Common myeloid progenitor, CD34-positive (primary cell): ENCODE measurements at regions not wholly inside any gene's neighbourhood (a gene's known extent, or its start where the extent isn't known, plus 50 kb on each side); places are given as distances from the start of the nearest gene placed in this dataset.

Experiments
- CTCF ChIA-PET: fragments of 350-600 bp; sonication (Branson Sonifier 250); formaldehyde crosslinking; loops from one replicate; lab custom pipeline; 2021; ENCODE audit warnings: antibody characterized with exemption; lab: Charles Lee
- POLR2A ChIA-PET: fragments of 350-600 bp; sonication (Branson Sonifier 250); formaldehyde crosslinking; loops from one replicate; lab custom pipeline; 2021; ENCODE audit warnings: antibody characterized with exemption; lab: Charles Lee
- DNase-seq, 3 donors: peaks; one replicate each; pipeline versions ENCODE4 v3.0.0 to v3.0.0-alpha.2; 2013
- H3K27ac ChIP-seq, 2 experiments: 1 replicate in 1 of 2; 2 replicates in 1 of 2; pipeline ENCODE4 v1.7.0; 2013; ENCODE audit warnings: inconsistent platforms in 2 of 2, low read length in 2 of 2, mild to moderate bottlenecking in 2 of 2, low read depth in 1 of 2, moderate library complexity in 1 of 2; ENCODE audit not compliant: severe bottlenecking in 2 of 2, insufficient read depth in 1 of 2, poor library complexity in 1 of 2
- H3K27me3 ChIP-seq, 5 experiments: replicated peaks in 2 of 5; 1 replicate in 3 of 5; 2 replicates in 2 of 5; pipeline versions ENCODE4 v1.6.1 to v1.7.0; 2013; ENCODE audit warnings: low read length in 4 of 5, mild to moderate bottlenecking in 2 of 5, moderate library complexity in 2 of 5, inconsistent platforms in 1 of 5; ENCODE audit not compliant: insufficient read depth in 5 of 5, control insufficient read depth in 4 of 5
- H3K36me3 ChIP-seq, 4 experiments: 1 replicate in 2 of 4; 2 replicates in 2 of 4; pipeline versions ENCODE4 v1.6.1 to v1.7.0; 2013; ENCODE audit warnings: low read length in 3 of 4, control low read depth in 1 of 4, mild to moderate bottlenecking in 1 of 4; ENCODE audit not compliant: control insufficient read depth in 4 of 4, insufficient read depth in 4 of 4
- H3K4me1 ChIP-seq, 4 experiments: 1 replicate in 3 of 4; 2 replicates in 1 of 4; pipeline versions ENCODE4 v1.6.1 to v1.7.1; 2013; ENCODE audit warnings: low read length in 3 of 4, mild to moderate bottlenecking in 3 of 4, control low read depth in 1 of 4, inconsistent platforms in 1 of 4, moderate library complexity in 1 of 4; ENCODE audit not compliant: control insufficient read depth in 4 of 4, insufficient read depth in 4 of 4; ENCODE audit errors: control extremely low read depth in 1 of 4
- H3K4me3 ChIP-seq, 7 experiments: 1 replicate in 4 of 7; 2 replicates in 3 of 7; pipeline versions ENCODE4 v1.5.1 to v1.7.0; 2013; ENCODE audit warnings: mild to moderate bottlenecking in 7 of 7, low read length in 6 of 7, moderate library complexity in 6 of 7, inconsistent platforms in 2 of 7, low read depth in 2 of 7, control low read depth in 1 of 7; ENCODE audit not compliant: insufficient read depth in 4 of 7, control insufficient read depth in 1 of 7; ENCODE audit errors: extremely low read depth in 1 of 7
- H3K9me3 ChIP-seq, 5 experiments: 1 replicate in 4 of 5; 2 replicates in 1 of 5; pipeline versions ENCODE4 v1.6.1 to v1.7.1; 2013; ENCODE audit warnings: low read length in 4 of 5, mild to moderate bottlenecking in 2 of 5, inconsistent platforms in 1 of 5, low read depth in 1 of 5, moderate library complexity in 1 of 5; ENCODE audit not compliant: control insufficient read depth in 4 of 5, insufficient read depth in 2 of 5; ENCODE audit errors: control extremely low read depth in 1 of 5
- WGBS: methylation state at CpG from one replicate; pipeline ENCODE4 v1.1.5; 2013; ENCODE audit not compliant: insufficient coverage; 5-methylcytosine and 5-hydroxymethylcytosine counted together

DNA sequence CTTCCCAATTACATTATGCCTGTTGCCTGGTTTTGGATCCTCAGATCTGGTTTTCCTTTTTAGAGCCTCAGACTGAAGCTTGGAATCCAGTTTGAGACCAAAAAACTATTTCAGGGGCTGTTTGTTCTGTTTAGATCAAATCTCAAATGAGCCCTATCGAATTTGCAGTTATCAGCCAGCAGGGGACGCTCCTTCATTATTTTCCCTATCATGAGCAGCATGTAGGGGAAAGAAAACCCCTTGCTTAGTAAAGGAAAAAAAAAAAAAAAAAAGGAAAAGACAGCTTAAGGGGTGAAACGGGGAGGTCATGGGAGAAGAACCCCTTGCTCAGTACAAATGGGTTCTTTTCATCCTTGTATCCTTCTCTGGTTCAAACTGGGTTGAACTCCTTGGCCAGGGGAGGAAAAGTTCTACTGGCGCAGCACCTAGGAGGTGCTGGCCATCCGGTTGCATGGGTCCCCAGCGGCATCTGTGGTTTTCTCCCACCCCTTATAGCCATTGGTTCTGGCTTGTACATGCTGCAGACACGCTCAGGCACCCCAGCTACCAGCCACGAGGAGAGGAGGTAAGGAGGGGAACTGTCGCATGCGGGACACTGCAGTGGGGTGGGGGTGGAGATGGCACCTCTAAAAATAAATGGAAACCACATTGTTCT lies 1375.1 kb upstream of the ALCAM start:
- POLR2A ChIA-PET: no interaction called here
- CTCF ChIA-PET: no interaction called here
- Histone ChIP-seq H3K4me1 (no peaks in the 10 kb centered on the region), H3K27me3 (no peaks in the 10 kb centered on the region), H3K27ac (no peak overlapping the region), H3K9me3 (no peaks in the 10 kb centered on the region), H3K36me3 (no peaks in the 10 kb centered on the region), H3K4me3 (no peak overlapping the region)
- no peak for DNase-seq
- WGBS: 34% methylated on average over 2 of the region's 10 CpGs

DNA sequence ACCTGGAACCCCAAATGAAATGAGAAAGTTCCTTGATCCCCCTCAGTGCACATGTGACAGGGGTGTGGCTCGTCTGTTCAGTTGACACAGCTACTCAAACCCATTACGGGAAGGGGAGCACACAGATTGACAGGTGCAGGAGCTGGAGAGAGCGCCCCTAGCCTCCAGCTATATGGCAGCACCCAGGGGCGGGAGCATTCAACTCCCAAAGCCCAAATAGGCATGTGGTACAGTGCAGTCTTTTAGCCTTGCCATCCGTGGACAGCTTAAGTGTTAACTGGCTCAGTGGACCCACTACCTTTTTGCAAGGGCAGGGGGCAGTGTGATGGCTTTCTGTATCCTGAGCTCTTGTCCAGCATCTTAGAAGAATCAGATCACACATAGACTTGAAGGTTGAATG lies 1374.2 kb upstream of the ALCAM start:
- Histone ChIP-seq H3K36me3 (no peaks in the 10 kb centered on the region), H3K27me3 (no peaks in the 10 kb centered on the region), H3K27ac (no peak overlapping the region), H3K9me3 (no peaks in the 10 kb centered on the region), H3K4me1 (no peaks in the 10 kb centered on the region), H3K4me3 (no peak overlapping the region)
- ChIA-PET CTCF (interaction anchor here (1.7 kb wide), 1 partner anchor 15 kb away, joined by 4 read pairs; no protein-coding TSS in a partner anchor), POLR2A (no interaction called here)
- 94% methylated on average over 4 of the region's 5 CpGs for WGBS
- no peak for DNase-seq

- WGBS: 100% methylated on average over 1 of the region's 1 CpG
- H3K27me3 ChIP-seq: no peaks in the 10 kb centered on the region
- no peak overlapping the region for H3K27ac ChIP-seq
- no peak for DNase-seq
- H3K9me3 ChIP-seq: no peaks in the 10 kb centered on the region
- H3K4me1 ChIP-seq: no peaks in the 10 kb centered on the region
- CTCF ChIA-PET: no interaction called here
- POLR2A ChIA-PET: no interaction called here
- H3K36me3 ChIP-seq: no peaks in the 10 kb centered on the region
- H3K4me3 ChIP-seq: no peak overlapping the region
Measured at GRCh38 chr3:104004956-104005355, 1361.8 kb upstream of the ALCAM start.

DNA sequence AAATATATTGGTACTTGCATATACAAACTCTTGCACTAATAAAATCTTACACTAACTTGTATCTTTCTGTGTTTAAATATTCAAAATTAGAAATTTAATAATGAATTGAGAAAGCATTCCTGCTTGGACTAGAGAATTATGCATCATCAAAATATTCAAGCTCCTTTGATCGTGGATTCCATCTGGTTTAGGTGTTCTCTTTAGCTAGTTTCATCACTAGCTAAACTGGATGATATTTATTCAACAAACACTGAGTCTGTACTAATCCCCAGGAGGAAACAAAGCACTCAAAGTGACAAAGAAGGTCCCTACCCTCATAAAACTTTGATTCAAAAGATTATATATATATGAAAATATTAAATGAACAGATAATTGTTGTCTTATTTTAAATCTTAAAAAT lies 1360.9 kb upstream of the ALCAM start:
- Histone ChIP-seq H3K36me3 (no peaks in the 10 kb centered on the region), H3K27ac (no peak overlapping the region), H3K4me1 (no peaks in the 10 kb centered on the region), H3K9me3 (no peaks in the 10 kb centered on the region), H3K27me3 (no peaks in the 10 kb centered on the region), H3K4me3 (no peak overlapping the region)
- ChIA-PET POLR2A (no interaction called here), CTCF (no interaction called here)
- DNase-seq: no peak
- WGBS: no CpG with 5 or more reads among the region's 1 CpG

- CTCF ChIA-PET: no interaction called here
- POLR2A ChIA-PET: no interaction called here
Measured at GRCh38 chr3:104018541-104018940, 1348.2 kb upstream of the ALCAM start.

DNA sequence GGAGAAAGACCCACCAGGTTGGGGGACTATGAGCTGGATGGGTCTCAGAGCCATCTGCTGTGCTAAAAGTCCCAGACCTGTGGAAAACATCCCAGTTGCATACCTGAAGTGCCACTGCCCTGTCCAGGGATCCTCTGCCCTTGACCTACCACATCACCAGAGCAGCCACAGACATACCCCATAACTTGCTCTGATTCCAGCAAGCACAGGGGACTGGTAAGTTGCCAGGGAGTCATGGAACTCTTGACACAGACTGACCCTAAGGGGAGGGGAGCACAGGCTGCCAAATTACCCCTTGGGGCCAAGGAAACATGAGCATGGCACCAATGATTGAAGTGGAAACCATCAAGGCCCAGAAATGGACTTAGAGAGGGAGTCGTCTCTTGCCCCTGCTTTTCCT lies 1335.1 kb upstream of the ALCAM start:
- H3K4me3 ChIP-seq: no peak overlapping the region

More at GRCh38 chr3:104018541-104018940, 1348.2 kb upstream of the ALCAM start:
- Histone ChIP-seq H3K27ac (no peak overlapping the region), H3K27me3 (no peaks in the 10 kb centered on the region), H3K9me3 (peaks cover 0 to 2% (median 0%) of the 10 kb centered on the region in 5 experiments), H3K4me1 (no peaks in the 10 kb centered on the region), H3K36me3 (no peaks in the 10 kb centered on the region), H3K4me3 (no peak overlapping the region)
- no peak for DNase-seq

GRCh38 chr3:104032283-104032682 lies 1334.4 kb upstream of the ALCAM start:
- Histone ChIP-seq H3K27me3 (no peaks in the 10 kb centered on the region), H3K4me1 (no peaks in the 10 kb centered on the region), H3K36me3 (no peaks in the 10 kb centered on the region), H3K9me3 (peaks cover 0 to 4% (median 0%) of the 10 kb centered on the region in 5 experiments), H3K4me3 (no peak overlapping the region), H3K27ac (no peak overlapping the region)
- POLR2A ChIA-PET: no interaction called here
- CTCF ChIA-PET: no interaction called here
- no peak for DNase-seq

More for the DNA sequence above, 1335.1 kb upstream of the ALCAM start:
- no CpG with 5 or more reads among the region's 1 CpG for WGBS
- DNase-seq: no peak
- ChIA-PET POLR2A (no interaction called here), CTCF (no interaction called here)
- Histone ChIP-seq H3K27me3 (no peaks in the 10 kb centered on the region), H3K27ac (no peak overlapping the region), H3K9me3 (peaks cover 0 to 4% (median 0%) of the 10 kb centered on the region in 5 experiments), H3K4me1 (no peaks in the 10 kb centered on the region), H3K36me3 (no peaks in the 10 kb centered on the region)
